ENCODE measurements at regions not wholly inside any gene's neighbourhood (a gene's known extent, or its start where the extent isn't known, plus 50 kb on each side); places are given as distances from the start of the nearest gene placed in this dataset.

DNA sequence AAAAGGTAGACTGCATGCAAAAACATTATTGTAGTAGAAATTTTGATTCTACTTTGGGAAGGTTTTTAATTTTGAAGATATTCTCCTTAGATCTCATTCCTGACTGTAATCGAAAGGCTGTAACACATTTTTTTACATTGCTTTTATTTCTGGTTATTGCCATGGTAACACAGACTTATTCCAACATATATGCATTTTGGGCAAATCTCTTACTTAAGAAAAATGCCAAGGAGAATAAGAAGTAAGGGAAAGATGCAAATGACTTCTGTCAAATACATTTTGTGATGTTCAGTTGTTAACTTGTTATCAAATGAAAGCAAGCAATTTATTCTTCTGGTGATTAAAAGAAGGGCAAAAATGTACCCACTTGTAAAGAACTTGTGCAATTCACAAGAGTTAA, 267.5 kb downstream of the AASDHPPT start:
- DNase-seq = no peak

DNA sequence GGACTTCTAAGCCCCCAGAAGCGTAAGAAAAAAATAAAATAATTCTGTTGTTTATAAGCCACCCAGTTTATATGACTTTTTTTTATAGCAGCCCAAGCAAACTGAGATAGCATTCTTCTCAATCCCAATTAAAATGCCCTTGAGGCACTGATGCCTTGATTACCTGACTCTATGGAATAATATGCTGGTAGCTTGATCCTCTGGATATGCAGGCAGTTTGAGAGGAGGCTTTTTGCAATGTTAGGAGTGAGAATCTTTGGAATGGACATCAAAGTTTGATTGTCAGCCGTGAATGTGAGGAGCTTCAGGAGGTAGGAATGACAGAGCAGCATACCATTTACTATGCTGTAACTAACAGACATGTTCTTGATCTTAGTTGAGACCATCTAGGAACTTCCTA, 275.6 kb downstream of the AASDHPPT start:
- DNase-seq = no peak

DNA sequence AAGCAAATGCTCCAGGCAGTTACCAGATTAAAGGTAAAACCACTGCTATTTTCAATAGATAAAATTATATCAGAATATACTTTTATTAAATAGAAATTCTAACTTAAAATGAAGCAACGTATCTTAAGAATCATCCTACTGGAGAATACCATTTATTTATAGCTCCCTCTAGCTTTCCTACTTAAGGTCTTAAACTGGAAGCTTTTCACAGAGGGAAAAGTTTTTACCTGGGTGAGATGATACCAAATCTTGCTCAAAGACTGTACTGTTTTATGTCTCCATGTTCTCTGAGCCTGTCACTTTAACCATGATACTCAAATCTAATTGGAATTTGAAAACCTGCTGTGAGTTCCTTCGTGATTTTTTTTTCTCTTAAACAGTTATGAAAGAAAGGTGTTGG, 291.8 kb downstream of the AASDHPPT start:
- DNase-seq = no peak

DNA sequence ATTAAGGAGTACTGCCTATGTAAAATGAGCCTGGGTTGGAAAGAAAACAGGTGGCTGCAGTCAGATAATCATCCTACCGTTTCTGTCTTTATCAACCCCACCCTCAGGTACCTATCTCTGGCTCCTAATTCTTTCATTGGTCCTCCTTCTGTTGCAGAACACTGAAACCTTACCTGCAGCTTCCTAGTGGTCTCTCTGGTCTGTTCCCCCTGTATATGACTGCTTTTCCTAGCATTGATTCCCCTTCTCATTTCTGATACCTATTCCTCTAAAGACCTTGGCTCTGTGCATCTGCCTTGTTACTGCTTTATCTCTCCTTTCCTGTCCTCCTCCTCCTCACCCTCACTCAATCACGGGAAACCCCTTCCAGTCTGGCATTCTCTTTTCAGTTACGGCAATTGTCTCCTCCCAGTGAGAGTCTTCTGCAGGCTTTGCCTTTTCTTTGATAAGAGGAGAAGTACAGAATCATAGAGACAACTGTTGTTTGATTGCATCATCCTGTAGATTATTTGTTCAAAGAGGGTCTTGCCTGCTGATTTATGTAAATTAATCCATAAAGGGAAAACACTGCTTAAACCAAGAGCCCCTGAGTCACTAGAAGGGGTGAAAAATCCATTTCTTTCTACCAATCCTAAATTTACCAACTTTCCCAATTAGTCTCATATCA, 301.2 kb downstream of the AASDHPPT start:
- DNase-seq = no peak

DNA sequence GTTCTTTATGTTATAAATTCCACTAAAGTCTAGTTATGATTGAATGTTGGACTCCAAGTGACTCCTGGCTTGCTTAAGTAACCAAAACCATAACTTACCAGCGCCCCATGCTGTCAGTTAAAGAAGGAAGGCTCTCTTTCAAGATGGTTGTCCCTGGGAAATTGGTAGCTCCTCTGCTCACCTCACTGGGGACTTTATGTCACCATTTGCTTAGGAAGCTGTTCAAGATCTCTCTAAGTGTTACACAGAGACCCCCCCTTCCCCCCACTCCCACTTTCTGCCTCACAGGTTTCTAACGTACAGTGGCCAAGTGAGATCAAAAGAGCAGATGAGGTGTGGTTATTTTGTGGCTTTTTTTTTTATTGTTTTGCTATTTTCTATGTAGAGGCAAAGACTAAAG, 301.8 kb downstream of the AASDHPPT start:
- no peak for DNase-seq

DNA sequence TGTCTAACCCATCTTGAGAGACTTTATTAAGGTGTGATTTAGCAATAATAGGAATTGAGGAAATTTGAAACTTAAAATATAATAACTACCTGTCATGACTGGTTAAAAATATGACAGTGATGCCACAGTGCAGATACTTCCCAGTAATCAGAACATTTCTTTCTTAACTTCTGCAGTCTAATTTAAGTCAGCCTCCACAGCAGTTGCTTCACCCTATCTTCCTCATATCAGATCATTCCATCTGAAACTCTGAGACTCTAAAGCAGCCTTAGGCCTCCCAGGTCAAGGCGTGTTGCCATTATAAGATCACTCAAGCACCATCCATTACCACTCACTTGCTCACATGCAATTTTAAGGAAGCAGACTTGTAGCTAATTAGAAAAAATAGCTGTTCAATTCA, 302.2 kb downstream of the AASDHPPT start:
- no peak for DNase-seq

DNA sequence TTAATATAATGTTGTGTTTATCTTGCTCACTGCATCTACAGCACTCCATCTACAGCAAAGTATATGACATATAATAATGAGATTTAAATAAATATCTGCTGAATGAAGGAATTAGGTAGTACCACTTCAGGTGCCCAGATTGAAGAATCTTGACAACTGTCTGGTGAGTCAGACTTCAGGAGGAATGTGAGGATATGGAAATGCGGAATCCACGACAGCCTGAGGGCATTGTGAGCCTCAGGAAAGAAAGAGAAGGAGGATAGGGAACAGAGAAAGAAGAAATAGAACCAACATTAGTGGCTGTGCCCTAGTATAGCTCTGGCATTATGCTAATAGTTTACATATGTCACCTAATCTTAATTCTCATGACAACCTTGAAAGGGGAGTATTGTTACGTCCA, 304.4 kb downstream of the AASDHPPT start:
- DNase-seq = no peak

DNA sequence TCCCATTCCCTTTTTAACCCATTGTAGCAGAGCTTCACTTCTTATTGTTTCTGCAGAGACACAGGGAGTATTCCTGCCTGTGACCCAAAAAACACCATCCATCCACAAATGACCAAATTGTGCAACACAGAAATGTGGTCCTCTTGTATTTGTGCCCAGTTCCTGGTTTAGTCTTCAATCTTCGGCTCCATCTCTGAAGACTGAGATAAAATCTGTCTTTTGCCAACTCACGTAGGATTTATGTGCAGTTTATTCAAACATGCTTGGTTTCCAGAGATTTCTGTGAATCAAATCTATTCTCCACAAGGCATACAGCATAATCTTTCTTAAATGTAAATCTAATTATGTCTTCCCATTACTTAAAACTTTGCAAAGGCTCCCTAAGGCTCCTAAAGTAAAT, 307.0 kb downstream of the AASDHPPT start:
- DNase-seq = no peak

DNA sequence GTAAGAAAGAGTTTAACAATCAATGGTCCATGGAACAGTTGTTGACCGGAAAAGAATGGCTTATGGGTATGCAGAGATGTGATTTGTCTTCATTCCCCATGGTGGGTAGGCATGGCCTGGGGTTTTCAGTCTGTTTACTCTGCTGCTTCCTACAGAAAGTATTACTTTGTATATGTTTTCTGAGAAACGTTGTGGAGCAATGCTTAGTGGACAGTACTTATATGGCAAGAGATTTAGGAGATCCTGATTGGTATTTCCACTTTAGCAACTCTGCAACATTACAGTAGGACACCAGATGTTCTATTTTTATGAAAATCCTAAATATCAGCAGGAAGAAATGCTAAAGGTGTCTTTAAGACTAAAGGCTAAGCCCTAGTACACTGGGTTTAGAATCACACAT, 309.1 kb downstream of the AASDHPPT start:
- DNase-seq = no peak

DNA sequence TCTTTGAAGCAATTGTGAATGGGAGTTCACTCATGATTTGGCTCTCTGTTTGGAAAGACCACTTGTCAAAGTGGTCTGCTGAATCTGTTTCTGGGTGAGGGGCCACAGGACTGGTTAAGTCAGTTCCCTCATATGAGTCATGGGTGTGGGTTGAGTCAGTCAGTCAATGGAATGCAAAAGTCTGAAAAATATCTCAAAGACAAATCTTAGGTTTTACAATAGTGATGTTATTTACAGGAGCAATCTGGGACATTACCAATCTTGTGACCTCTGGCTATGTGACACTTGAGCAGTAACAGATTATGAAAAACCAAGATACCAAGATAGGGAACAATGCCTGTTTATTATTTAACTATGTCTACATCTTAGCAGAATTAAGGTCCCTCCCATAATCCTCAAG, 311.6 kb downstream of the AASDHPPT start:
- no peak for DNase-seq

DNA sequence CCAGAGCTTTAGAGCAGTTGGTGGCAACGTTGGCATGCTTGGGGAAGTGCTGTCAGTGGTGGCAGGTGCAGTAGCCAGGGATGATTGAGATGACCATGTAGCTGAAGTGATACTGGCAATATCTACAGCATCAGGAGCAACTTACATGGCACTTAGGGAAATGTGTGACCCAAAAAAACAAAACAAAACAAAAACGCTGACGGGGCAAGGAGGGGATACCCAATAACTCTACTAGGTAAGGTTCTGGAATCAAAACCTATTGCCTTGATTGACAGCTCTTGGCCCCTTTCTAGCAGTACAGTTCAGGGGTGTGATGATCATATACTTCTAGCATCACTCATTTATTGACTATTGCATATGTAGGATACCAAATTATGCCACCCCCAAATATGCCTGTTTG, 312.6 kb downstream of the AASDHPPT start:
- DNase-seq = no peak

DNA sequence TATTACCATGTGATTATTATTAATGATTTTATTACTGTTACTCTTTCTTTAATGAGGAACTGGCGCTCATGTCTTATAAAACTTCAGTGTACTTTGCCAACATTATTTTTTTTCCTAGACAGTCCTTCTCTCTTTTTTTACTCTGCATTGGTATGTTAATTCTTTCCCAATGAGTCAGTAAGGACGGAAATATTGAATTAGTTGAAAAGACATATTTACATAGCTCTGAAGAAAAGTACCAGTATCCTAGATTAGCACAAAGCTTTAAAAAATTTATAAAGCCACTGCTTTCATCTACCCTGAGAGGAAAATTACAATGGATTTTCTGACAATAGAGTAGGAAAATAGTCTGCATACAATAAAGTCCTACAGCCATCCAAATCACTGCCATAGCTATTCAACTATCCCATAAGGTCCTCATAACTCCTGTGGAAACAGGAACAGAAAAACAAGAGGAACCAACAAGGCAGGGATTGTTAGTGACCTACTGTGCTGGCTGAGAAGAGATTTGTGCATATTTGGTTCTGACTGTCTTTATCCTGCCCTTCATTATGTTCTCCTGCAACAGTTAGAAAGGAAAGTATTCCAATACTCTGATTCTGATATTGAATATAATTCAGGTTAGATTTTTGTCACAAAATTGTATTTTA, 314.4 kb downstream of the AASDHPPT start:
- no peak for DNase-seq

DNA sequence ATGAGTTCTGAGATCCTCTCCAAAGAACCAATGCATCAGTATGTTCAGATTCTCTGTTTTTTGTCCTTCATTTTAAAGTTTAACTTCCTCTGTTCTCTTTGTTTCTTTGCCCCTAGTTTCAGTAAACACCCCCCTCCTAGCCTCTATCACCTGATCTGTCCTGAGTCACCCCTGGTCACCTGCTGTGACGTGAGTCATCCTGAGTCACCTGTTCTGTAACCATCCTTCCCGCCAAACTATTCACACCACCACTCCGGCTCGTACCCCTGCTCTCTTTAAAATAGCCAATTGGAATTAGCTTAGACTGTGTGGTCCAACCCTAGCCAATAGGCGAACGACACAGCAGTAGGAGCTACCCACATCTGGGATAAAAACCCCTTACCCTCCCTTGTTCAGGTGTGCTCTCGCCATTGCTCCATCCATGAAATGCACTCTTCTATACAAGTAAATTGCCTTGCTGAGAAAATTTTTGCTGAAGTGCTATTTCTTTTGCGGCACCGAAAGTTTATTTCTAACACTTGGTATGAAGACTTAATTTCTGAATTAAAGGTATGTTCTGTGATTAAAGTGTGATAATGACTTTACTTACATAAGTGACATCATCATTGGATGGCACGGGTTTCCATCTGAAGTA, 318.4 kb downstream of the AASDHPPT start:
- no peak for DNase-seq

DNA sequence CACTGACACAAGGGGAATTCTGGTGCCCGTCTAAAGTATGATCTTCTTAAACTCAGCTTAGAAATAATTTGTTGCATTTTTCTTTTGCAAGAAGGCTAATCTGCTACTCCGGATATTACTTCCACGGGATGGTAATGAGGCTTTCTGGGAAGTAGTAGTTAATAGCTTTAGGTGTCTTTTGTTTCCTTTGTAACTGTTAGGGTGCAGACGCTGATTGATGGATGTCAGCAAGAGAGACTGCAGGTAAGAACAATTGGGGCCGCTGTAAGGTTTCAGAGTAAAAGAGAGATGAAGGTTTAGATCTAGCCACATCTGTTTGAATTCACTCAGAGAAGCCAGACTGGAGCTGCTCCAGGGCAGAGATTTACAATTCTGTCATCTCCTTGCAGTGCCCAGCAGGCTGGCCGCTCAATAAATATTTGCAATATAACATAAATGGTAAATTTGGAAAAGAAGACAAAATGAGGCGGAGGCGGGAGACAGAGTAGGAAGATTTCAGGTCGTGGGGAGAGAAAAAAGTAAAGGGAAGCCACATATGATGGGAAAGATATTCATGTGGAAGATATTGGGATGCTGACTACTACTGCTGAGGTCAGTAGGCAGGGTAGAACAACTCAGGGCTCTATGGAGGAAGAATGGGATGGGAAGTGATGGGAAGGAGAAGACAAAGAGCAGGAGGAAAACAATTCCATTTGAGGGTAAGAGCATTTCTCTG, 320.5 kb downstream of the AASDHPPT start:
- DNase-seq = no peak

DNA sequence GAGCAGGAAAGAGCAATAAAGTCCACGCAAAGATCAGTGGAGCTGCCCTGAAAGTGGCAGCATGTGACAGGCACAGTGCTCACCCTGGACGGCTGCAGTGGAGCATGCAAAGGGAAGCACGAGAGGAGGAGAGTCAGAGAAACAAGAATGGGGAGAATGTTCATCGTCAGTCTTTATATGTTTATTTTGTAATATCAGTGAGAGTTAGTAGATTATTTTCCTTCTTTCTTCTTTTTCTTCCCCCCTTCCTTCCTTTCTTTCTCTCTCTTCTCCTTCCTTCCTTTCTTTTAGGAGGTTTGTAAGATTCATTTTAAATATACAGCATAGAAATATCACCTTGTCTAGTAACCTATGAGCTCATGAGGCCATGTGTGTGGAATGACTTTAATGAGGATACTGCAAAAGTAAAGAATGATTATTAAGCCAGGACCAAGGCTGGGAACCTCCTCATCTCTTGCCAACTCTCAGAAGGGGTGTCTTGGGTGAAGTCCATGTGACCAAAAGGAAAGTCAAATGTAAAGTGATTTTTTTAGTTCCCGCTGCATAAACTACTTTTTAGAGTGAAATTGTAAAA, 321.1 kb downstream of the AASDHPPT start:
- DNase-seq = no peak

DNA sequence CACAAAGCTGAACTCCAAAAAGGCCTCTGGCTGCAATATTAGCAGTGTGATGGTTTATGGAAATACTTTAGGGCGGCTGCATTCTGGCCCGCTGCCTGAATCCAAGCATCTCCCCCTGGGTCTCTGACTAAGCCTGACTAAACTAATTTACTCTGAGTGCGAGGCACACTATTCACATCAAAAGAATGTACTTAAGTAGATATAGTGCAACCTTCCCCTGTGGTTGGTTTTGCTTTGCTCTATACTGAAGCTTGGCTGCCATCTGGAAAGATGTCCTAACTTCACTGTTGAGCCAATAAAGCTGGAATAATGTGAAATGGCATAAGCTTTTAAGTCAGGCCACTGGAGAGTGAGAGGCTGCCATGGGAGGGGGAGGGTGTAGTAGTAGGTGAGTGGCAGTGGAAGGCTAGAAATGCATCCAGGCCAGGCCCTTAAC, 321.6 kb downstream of the AASDHPPT start:
- DNase-seq = no peak

DNA sequence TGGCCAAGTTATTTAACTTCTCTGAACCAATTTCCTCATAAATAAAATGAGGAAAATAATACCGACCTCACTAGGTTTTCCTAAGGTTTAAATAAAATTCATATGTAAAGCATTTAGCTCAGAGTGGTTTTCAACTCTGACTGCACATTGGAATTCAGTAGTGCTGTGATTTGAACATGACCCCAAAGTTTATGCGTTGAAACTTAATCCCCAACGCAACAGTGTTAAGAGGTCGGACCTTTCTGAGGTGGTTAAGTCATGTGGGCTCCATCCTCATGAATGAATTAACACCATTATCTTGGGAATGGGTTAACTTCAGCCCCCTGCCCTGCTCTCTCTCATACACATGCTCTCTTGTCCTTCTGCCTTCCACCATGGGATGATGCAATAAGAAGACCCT, 322.2 kb downstream of the AASDHPPT start:
- no peak for DNase-seq

DNA sequence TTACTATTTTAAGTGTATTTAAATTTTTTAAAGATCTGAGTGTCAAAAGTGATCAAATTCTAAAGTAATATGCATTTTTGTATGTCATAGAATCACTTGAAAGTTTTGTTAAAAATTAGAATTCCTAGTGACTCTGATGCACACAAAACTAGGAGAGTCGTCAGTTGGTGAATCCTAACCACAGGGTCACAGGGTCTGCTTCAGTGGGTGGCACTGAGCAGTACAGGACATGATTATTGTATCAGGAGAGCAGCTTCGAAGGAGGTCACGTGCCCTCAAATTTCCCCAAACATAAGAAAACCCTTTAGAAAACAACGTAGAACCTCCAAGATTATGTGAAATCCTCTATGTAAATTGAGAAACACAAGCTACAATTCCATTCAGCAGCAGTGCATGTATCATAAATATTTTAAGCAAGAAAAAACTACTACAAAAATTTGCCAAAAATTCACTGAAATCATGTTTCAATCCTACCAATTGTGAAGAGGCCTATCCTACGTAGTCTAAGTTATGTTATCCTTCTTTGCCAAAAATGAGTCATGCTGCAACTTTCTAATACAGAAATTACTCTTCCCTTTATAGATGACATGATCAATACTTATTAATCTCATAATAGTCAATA, 323.6 kb downstream of the AASDHPPT start:
- no peak for DNase-seq

DNA sequence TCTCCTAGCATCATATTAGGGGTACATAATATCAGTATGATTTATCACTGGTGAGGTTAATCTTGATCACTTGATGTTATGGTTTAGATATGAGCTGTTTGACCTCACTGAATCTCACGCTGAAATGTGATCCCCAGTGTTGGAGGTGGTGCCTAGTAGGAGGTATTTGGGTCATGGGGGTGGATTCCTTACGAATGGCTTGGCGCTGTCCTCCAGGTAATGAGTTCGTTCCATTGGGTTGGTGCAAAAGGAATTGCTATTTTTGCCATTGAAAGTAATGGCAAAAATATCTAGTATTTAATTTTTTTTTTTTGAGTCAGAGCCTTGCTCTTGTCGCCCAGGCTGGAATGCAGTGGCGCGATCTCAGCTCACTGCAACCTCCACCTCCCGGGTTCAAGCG, 326.3 kb downstream of the AASDHPPT start:
- DNase-seq = no peak

DNA sequence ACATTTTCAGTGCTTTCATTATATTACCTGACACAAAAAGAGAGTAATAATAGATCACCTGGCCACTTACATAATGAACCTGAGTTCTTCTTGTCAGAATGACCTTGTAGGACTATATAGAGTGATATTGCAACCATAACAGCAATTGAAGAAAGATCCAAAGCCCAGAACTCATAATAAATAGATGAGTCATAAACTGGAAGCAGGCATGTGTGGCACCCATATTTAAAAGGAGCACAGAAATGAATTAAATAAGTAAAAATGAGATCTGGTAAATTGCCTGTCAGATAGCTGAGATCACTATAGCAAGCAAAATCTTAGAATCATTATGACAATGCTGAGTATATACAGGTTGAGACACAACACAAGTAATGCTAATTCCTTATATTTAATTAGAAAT, 331.8 kb downstream of the AASDHPPT start:
- no peak for DNase-seq

DNA sequence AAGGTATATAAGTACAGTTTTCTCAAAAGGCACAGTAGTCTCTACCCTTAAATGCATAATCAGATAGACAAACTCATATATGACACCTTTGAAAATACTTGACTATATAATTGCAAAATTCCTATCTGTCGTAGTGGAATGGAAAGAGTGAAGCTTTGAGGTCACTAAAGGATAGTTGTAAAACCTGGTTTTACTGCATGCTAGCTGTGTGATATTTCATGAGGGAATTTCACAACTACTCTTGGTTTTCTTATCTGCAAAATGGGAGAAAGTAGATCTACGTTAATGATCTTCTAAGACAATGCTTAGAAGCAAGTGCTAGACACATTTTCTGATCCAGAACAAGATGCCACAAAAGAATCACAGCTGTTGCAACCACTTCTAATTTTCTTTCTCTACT, 332.2 kb downstream of the AASDHPPT start:
- DNase-seq = no peak

DNA sequence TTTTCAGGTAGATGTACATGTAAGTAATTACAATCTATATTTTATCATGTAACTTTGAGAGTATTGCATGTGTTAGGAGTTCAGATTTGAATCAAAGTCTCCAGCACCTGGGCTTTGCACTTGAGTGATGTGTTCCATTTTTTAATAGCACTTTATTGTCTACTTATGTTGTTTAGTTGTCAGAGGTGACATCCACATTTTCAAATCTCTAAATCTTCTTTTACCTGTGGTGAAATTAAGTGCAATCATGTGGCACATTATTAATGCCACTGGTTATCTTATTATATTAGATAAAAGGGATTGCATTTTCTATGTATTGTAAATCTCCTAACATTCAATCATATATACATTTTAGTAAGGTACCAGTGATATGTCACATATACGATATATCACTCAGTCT, 333.4 kb downstream of the AASDHPPT start:
- DNase-seq = no peak

DNA sequence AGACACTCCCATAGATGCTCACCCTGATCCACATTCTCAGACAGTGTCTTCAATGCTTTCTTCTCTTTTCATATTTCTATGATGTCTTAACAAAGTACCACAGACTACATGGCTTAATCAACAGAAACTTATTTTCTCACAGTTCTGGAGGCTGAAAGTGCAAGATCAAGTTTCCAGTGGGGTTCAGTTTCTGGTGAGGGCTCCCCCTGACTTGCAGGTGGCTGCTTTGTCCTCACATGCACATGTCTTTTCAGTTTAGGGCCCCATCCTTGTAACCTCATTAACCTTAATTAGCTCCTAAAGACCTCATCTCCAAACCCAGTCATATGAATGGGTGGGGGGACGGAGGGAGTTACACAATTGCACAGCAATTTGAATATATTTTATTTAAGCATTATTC, 335.8 kb downstream of the AASDHPPT start:
- no peak for DNase-seq

All from NCI-H187 treated with DMSO at 0.1 percent for 48 hours (cell line).